Stomach (tissue), 4 donors: ENCODE measurements at regions not wholly inside any gene's neighbourhood (a gene's known extent, or its start where the extent isn't known, plus 50 kb on each side); places are given as distances from the start of the nearest gene placed in this dataset.

Experiments
- CTCF ChIP-seq, 7 experiments: fragments of 450-650 bp in 4 of 7; fragments of 200-600 bp in 3 of 7; sonication (generic) in 3 of 7; IDR thresholded peaks; one replicate each; pipeline ENCODE4 v1.5.1; 2016 to 2019; ENCODE audit warnings: antibody characterized with exemption in 7 of 7, control low read depth in 2 of 7, mild to moderate bottlenecking in 1 of 7
- EP300 ChIP-seq: sonication (generic); formaldehyde crosslinking; IDR thresholded peaks from one replicate; pipeline ENCODE4 v1.6.1; 2017; ENCODE audit warnings: antibody characterized with exemption
- POLR2A ChIP-seq, 4 donors: fragments of 450-650 bp; IDR thresholded peaks; one replicate each; pipeline ENCODE4 v1.6.1; 2016; ENCODE audit warnings: antibody characterized with exemption in 4 of 4, control low read depth in 2 of 4, mild to moderate bottlenecking in 1 of 4, moderate library complexity in 1 of 4
- POLR2AphosphoS5 ChIP-seq, 3 donors: sonication (generic); formaldehyde crosslinking; IDR thresholded peaks; one replicate each; pipeline ENCODE4 v1.6.1; 2016; ENCODE audit warnings: antibody characterized with exemption in 3 of 3

GRCh38 chr17:34487626-34488025 is 91.8 kb upstream of the TMEM132E start:
- no peak for TF ChIP-seq POLR2AphosphoS5 (IDR thresholded peaks at IDR 0.05)
- TF ChIP-seq POLR2A (IDR thresholded peaks at IDR 0.05): no peak
- no peak for TF ChIP-seq CTCF (IDR thresholded peaks at IDR 0.05)
- TF ChIP-seq EP300: no peak
